Fibroblast of villous mesenchyme (primary cell): ENCODE measurements at regions not wholly inside any gene's neighbourhood (a gene's known extent, or its start where the extent isn't known, plus 50 kb on each side); places are given as distances from the start of the nearest gene placed in this dataset.
"Not testable (repeated sequence)": the region's sequence is repeated elsewhere in the genome, so short reads cannot be mapped to it uniquely, and the experiment has no call there.

Experiments used
- DNase-seq: peaks from one replicate; pipeline ENCODE4 v3.0.0-alpha.2; 2010; ENCODE audit warnings: low read depth
- H3K4me3 ChIP-seq: 2 replicates; pipeline ENCODE4 v1.5.1; 2011; ENCODE audit warnings: low read depth, mild to moderate bottlenecking, low read length
- CTCF ChIP-seq: IDR thresholded peaks from 2 replicates; pipeline ENCODE4 v1.5.1; 2012; ENCODE audit warnings: low read depth, mild to moderate bottlenecking, low read length; ENCODE audit not compliant: insufficient read depth

- H3K4me3 ChIP-seq = no peak overlapping the region
- no peak for TF ChIP-seq CTCF
- no peak for DNase-seq
Measured at GRCh38 chr10:36739884-36740445, 385.4 kb upstream of the ANKRD30A start.

GRCh38 chr10:36738738-36739431 is 386.5 kb upstream of the ANKRD30A start:
- no peak for TF ChIP-seq CTCF
- DNase-seq = no peak
- H3K4me3 ChIP-seq = no peak overlapping the region

- no peak for DNase-seq
- no peak for TF ChIP-seq CTCF
- H3K4me3 ChIP-seq = no peak overlapping the region
Measured at GRCh38 chr10:36736311-36736710, 389.1 kb upstream of the ANKRD30A start.

- DNase-seq, H3K4me3 ChIP-seq: not testable (repeated sequence)
Measured at GRCh38 chr10:36734590-36734989, 390.8 kb upstream of the ANKRD30A start.

GRCh38 chr10:36730316-36730715 is 395.1 kb upstream of the ANKRD30A start:
- H3K4me3 ChIP-seq = no peak overlapping the region
- no peak for TF ChIP-seq CTCF
- no peak for DNase-seq

GRCh38 chr10:36728626-36729025 is 396.8 kb upstream of the ANKRD30A start:
- no peak overlapping the region for H3K4me3 ChIP-seq
- no peak for TF ChIP-seq CTCF
- no peak for DNase-seq

- DNase-seq = peak; percentile 42
- no peak overlapping the region for H3K4me3 ChIP-seq
- TF ChIP-seq CTCF = peak; percentile 19
Measured at GRCh38 chr10:36725581-36726520, 399.5 kb upstream of the ANKRD30A start.
